HK-2 (cell line): ENCODE measurements at regions not wholly inside any gene's neighbourhood (a gene's known extent, or its start where the extent isn't known, plus 50 kb on each side); places are given as distances from the start of the nearest gene placed in this dataset.
"Not testable (repeated sequence)": the region's sequence is repeated elsewhere in the genome, so short reads cannot be mapped to it uniquely, and the experiment has no call there.

Source experiments
- DNase-seq: peaks from one replicate; pipeline ENCODE4 v3.0.0-alpha.2; 2018; ENCODE audit not compliant: unreplicated experiment

DNA sequence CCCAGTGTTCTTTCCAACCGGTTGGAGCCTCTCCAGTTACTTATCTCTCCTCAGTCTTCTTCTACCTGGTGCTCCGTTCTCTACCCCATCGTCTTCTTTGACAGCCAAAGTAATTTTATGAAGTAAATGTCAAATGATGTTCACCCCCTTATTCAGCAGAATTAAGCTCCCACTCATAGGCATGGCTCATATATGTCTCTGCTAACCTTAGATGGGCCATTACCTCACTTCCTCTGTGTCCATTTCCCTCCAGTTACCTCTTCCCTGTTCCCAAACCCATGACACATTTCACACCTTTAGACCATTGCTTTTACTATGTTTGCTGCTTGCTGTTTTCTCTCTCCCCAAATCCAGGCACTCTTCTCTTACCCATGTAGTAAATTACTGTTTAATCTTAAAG is 607.0 kb downstream of the RNF144A start:
- no peak for DNase-seq

DNA sequence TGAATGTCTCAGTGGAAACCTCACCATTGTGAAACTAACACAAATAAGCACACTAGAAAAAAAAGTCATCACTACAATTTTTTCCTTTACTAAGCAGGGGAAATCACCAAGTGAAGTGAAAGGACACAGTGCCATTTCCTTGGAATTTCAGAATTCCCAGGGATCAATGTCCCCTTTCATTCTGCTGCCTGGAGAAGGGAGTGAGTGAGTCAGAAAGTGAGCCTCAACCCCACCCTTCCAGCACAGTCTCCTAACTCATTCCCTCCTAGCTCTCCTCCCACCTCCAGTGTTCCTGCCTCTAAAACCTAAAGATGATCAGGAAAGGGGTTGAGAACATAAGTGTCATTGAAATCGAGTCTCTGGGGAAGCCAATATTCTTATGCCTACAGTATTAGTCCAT is 608.5 kb downstream of the RNF144A start:
- no peak for DNase-seq

DNA sequence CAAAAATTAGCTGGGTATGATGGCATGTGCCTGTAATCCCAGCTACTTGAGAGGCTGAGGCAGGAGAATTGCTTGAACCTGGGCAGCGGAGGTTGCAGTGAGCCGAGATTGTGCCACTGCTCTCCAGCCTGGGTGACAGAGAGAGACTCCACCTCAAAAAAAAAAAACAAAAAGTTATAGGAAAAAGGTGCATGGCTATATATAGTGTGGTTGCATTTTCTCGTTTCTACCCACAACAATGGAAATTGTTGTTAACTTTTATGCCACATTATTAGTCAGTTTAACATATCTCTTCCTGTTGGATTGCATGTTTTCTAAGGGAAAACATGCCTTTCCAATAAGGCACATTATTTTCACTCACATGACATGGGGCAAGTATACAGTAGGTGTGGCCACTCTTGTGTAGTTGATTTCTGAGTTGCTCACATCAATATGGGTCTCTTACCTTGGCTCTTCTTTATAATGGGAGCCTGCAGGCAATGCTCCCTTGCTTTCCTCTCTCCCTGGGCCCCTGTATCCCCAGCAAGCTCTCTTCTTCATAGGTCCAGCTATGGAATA is 610.0 kb downstream of the RNF144A start:
- DNase-seq, result no peak

DNA sequence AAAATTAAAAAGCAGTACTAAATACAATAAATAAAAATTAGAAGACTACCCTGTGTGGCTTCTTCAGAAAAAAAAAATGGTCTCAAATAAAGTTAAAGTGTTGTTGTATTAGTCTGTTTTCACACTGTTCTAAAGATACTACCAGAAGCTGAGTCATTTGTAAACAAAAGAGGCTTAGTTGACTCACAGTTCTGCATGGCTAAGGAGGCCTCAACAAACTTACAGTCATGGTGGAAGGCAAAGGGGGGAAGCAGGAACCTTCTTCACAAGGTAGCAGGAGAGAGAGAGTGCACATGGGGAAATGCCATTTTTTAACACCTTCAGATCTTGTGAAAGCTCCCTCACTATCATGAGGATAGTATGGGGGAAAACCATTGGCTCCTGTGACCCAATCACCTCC is 612.8 kb downstream of the RNF144A start:
- DNase-seq, result no peak

DNA sequence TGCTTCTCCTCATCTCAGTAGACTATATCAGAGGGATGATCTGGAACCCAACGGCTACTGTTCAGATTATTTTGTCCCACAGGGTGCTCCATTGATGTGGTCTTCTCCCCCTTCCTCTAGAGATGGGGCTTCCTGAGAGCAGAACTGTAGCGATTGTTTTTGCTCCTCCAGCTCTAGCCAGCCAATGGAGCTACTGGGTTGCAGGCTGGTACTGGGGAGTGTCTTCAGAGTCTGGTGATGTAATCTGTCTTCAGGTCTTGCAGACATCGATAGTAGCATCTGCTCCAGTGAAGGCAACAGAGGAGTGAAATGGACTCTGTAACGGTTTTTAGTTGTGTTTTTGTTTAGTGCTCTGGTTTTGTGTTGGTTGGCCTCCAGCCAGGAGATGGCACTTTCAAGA is 621.9 kb downstream of the RNF144A start:
- DNase-seq, result no peak

DNA sequence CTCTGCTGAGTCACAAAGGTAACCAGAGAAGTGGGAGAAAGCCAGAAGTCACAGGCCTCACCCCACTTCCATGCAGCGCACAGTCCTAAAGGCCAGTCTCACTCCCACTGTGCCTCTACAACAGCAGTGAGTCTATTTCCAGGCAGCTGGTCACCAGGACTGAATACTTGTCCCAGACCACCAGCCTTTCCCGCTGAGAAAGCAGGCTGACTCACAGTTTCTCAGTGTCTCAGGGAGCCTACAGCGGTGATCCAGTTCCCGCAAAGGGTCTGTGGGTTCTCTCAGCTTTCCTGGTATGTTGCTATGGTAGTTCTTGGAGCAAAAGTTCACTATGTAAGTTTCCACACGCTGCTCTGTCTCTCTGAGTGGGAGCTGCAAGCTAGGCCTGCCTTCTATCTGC is 622.5 kb downstream of the RNF144A start:
- no peak for DNase-seq

DNA sequence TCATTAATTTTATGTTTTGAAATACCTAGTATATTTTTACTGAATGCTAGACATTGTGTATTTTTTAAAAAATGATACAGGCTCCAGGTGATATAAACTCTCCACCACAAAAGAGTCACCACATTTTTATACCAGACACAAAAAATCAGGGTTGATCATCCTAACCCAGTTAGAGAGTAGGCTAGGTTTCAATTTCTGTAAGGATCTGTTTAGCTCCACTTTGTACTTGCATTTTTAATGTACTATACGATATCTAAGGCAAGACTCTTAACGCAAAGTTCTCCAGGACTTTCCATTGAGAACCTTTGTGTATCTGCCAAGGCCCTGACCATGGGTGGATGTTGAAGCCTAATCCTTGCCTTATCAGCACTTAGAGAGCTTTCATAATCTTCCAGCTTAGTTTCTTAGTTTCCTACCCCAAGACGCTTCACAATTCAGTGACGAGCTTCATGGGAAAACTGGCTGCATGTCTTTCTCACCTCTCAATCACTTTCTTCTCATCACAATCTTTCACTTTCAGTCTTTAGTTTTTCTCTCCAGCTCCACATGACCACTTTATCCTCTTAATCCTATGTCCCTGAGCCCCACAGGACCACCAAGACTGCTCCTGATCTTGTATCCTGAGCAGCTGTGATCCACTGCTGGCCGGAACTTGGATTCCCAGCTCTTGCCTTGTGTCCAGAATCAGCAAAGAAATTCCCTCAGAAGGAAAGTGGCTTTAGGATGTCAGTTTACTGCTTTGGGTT is 635.8 kb downstream of the RNF144A start:
- DNase-seq, result no peak

DNA sequence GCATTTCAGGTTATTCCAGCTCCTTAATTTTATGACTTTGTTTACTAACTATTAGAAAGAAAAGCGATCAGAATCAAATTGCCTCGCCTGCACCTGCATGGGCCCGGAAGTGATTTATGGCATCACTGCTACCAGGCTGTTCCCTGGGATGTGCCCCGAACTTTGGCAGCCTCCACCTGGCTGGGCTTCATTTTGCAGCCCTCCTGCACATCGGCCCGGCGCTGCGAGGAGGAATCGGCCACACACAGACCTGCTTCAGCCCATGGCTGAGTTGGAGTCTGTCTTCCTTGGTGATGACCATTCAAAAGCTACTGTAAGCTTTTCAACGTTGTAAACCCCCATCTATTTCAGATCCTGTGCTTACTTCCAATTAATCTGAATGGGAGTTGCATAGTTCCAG is 638.0 kb downstream of the RNF144A start:
- no peak for DNase-seq

DNA sequence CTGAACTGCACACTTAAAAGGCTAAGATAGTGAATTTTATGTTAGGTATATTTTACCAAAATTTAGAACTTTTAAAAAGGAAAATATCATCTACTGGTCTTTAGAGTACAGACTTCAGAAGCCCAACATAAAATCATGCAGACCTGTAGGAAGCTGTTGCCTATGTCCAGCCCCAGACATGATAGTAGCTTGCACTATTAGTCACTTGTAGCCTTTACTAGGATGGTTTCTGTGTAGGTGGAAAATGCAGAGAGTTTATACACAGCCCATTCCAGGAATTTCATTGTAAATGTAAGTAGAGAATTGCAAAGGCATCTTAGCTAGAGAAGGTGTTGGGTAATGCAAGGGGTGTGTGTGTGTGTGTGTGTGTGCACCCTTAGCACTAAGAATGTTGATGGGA is 640.2 kb downstream of the RNF144A start:
- DNase-seq, result no peak

DNA sequence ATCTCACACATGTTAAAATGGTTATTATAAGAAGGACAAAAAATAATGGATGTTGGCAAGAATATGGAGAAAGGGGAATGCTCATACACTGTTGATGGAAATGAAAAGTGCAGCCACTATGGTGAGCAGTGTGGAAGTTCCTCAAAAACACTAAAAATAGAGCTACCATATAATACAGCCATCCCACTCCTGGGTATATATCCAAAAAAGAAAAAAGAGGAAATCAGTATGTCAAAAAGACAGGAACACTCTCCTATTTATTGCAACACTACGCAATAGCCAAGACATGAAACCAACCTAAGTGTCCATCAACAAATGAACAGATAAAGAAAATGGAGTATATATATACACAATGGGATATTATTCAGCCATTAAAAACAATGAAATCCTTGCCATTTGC is 642.6 kb downstream of the RNF144A start:
- DNase-seq, result no peak

DNA sequence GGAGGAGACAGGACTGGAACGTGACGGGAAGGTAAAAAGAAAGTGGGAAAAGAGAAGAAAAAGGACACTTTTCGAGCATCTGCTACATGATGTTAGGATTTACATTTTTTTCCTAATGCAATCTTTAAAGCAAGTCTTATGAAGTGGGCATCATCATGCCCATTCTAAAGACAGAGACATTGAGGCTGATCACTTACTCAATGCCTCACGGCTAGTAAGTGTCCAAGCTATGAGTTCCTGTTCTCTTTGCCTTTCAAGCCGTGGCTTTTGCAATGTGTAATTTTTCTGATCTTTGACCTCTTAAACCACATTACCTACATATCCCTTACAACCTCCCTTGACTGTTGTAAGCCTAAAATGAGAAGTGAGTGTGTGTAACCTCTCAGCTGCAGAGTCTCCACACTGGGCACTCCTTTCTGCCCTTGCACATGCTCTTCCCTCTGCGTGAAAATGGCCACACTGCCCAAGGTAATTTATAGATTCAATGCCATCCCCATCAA is 649.2 kb downstream of the RNF144A start:
- DNase-seq, result no peak

DNA sequence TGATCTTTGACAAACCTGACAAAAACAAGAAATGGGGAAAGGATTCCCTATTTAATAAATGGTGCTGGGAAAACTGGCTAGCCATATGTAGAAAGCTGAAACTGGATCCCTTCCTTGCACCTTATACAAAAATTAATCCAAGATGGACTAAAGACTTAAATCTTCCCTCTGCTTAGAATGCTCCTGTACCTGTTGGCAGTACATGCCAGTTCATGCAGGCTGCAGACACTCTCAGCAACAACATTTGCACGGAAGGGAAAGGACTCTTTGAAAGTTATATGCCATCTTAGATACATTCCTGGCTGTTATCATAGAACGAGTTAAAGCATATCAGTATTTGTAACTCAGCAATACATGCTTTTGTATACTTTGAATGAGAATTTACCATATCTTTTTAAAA is 649.9 kb downstream of the RNF144A start:
- not testable (repeated sequence) for DNase-seq

DNA sequence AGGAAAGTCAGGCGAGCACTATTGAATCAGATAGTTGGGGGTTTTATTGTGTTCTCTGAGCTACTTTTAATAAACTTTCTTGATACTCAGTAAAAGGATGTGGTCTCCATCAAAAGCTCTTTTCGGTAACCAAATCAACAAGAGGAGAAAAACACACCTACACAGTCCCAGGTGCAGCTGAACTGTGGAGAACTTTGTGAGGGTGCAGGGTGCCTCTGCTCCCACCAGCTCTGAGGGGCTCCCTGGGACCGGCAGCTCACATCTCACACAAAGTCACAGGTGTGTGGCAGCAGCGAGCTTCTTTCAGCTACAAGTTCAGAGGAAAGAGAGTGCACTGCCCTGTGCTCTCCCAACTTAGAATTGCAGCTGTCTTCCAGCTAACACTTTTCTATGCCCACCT is 650.4 kb downstream of the RNF144A start:
- DNase-seq, result no peak

DNA sequence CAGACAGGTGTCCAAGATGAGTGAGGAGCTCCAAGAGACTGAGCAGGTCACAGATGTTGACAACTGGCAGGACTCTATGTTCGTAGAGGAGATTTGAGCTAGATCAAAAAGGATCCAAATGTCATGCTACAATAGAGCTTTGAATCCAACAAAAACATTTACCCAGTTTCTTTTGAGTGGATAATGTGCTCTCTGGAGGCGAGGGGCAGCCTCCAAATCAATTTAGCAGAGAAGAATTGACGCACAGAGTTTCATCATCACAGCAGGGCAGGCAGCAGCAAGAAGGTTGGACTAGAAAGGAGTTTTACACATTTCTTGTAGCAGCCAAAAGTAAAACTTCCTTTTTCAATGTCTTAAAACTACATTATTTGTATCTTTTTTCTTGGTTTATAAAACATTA is 653.0 kb downstream of the RNF144A start:
- no peak for DNase-seq

DNA sequence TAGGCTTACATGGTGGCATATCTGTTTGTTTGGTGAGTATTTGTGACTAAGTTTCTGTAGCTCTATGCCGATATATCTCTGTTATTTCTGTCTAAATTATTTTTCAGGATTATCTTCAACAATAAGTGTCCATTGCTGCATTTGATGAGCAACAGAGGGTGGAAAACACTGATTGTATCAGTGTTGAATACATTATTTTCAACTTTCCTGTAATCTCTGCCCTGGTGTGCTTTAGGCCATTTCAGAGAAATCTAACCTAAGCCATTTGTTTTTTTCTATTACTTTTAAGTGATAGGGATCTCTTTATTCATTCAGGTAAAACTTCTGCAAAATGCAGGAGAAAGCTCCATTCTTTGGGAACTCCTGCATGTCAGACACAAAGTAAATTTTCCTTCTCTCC is 654.5 kb downstream of the RNF144A start:
- DNase-seq, result no peak

DNA sequence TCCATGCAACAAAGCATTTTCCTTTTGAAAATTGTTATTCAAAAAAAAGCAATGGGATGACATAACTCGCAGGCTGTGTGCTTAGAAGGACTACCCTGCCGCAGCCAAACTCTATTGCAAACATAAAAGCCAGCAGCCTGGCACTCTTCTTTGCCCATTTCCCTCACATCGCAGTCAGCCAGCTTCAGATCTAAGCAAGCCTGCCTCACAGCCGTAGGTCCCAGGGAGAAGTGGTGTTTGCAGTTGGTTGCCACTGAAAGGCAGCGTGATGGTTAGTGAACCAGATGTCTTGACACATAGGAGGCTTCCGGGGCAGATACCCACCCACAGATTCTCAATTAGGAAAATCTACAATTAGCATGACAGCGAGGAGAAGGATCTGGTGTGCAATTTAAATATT is 655.2 kb downstream of the RNF144A start:
- no peak for DNase-seq

DNA sequence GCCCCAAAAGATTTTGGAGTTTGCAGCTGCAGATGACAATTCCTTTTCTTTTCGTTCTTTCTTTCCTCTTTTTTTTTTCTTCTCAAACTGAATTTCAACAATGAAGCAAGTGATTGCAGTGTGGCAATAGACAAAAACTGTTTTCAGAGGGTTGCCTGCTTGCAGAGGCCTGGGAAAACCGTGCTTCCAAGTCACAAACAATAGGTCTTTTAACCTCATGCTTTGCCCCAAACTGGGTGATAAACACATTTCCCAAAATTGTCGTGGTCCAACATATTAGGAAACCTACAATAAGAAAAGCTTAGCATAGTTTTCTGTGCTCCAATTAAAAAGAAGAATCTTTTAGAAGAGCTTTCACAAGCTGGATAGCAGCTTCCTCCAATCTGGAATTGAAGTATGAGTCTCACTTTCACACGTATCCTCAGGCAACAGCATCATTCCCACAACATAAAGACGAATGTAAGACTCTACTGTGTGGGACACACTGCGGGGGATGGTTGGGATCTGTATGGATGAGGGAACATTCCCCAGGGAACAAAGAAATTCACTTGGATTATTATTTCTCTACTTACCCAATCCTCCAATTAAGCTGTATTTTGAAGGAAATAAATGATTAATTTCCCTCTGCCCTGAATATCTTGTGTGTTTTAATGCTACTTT is 656.1 kb downstream of the RNF144A start:
- no peak for DNase-seq

DNA sequence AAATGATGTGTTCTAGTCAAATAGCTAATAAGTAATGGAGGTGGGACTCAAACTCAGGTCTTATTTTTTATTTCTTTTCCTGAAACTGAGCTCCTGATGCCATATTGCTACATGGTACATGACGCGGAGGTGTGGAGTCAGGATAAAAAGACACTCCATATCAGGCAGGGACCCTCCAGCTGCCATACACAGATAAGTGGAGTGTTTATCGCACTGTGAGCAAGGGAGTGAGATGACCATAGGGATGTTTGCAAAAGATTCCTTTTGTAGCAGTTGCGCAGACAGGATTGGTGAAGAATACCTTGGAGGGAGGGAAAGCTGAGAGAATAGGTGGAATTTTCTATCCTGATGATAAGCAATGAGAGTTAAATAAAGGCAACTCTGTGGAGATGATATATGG is 657.2 kb downstream of the RNF144A start:
- DNase-seq, result no peak

DNA sequence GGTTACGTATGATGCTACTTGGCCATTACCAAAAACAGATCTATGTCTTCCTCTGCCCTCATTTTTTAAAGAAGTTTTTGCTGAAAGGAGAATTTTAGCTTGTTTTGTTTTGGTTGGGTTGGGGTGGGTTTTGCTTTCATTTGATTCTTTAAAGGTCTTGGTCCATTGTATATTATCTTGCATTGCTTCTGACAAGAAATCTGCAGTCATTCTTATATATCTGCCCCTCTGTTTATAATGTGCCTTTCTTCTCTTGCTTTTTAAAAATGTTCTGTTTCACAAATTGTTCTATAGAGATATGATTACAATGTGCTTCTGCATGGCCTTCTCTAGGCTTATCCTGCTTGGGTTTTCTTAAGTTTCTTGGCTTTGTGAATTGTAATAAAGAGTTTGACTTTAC is 660.6 kb downstream of the RNF144A start:
- DNase-seq, result no peak

DNA sequence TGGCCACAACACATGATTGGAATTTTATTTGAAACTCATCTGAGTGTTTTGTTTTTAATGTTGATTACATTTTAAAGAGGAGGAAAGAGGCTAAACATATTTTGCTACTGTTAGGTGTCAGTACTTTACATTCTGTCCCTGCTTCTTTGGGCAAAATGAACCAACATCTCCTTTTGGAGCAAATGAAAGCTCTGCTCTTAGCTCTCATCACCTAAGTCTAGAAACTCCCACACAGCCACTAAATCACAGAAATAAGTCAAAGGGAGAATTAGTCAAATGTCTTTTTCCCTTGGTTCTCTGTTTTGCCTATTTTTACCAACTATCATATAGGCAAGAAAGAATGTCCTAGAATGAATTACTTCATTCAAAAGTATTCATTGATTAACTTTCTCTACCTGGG is 666.8 kb downstream of the RNF144A start:
- no peak for DNase-seq

DNA sequence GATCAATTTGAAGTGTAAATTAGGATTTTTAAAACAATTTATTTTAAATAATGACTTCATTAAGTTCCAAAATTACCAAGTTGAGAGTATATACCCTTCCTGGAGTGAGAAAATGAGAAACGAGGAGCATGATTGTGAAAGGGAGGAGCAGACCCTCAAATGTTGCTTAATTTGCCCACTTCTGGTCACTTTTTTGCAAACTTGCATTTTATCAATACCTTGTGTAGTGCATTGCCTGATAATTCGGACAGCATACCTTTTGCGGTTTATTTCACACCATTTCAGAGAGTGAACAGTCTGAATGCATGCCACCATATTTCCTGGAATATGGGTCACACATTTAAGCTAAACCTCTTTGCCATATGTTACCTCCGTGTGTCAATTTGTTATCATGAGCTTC is 669.7 kb downstream of the RNF144A start:
- DNase-seq, result no peak

DNA sequence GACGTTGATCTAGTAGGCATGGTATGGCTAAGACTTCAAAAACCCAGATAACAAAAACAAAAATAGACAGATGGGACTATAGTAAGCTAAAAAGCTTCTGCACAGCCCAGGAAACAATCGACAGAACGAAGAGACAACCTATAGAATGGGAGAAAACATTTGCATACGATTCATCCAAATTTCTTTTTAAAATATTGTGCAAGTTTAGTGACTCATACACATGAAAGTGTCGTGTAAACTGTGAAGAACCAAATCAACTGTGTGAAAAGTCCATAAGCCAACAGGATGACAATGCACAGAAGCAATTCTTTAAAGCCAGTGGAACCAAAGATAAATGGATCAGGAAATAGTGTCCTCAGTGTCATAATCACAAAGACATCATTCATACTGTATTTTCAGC is 671.1 kb downstream of the RNF144A start:
- no peak for DNase-seq

DNA sequence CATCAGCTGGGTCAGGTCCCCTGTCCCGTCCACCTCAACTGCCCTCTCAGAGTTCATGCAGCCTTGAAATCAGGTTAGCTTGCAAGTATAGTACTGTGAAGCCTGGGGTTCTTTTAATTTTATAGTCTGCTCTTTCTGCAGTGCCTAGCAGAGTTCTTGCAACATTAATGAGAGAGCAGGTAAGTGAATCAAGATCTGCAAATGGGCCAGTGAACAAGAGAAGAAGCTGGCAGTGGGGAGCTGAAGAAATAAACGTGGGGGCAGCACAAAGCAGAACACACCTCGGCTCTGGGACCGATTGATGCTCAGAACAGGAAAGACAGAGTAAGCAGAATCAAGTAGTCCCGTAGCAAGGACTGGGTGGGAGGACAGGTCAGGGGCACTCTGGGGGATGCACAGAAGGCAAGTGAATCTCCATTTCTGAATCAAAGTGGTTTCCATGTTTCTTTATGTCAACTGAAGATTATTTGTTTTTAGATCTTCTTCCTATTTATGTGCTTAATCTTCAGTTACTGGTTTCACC is 675.5 kb downstream of the RNF144A start:
- no peak for DNase-seq
